GM19043 (cell line): ENCODE measurements at regions not wholly inside any gene's neighbourhood (a gene's known extent, or its start where the extent isn't known, plus 50 kb on each side); places are given as distances from the start of the nearest gene placed in this dataset.
"Not testable (repeated sequence)": the region's sequence is repeated elsewhere in the genome, so short reads cannot be mapped to it uniquely, and the experiment has no call there.

Experiments
- ATAC-seq: cut with Tn5 transposase; IDR thresholded peaks from one replicate; pipeline ENCODE4 v1.9.1; 2021; ENCODE audit warnings: low read depth; ENCODE audit not compliant: unreplicated experiment

- no peak for ATAC-seq
Observed at GRCh38 chr7:84746353-84746752, 440.5 kb downstream of the SEMA3D start.

- no peak for ATAC-seq
Observed at GRCh38 chr7:84744385-84744784, 442.5 kb downstream of the SEMA3D start.

GRCh38 chr7:84738583-84739150, 448.2 kb downstream of the SEMA3D start:
- ATAC-seq = no peak

- no peak for ATAC-seq
Observed at GRCh38 chr7:84735677-84736076, 451.2 kb downstream of the SEMA3D start.

DNA sequence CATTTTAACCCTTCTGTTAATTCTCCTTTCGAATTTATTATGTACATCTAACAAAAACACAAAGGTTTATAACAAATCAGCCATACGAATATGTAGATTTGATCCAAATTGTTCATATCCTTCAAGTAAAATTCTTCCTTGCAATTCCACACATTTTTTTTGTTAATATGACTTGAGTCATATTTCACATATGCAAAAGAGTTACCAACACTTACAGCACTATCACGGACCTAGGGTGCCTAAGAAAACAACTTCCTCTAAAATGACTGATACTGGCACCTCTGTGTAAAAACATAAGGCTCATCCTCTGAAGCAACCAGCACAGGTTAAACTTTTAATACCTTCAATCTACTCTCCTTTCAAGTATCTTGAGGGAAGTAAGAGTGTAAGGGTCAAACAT, 451.8 kb downstream of the SEMA3D start:
- no peak for ATAC-seq

GRCh38 chr7:84733976-84734375, 452.9 kb downstream of the SEMA3D start:
- ATAC-seq = not testable (repeated sequence)

DNA sequence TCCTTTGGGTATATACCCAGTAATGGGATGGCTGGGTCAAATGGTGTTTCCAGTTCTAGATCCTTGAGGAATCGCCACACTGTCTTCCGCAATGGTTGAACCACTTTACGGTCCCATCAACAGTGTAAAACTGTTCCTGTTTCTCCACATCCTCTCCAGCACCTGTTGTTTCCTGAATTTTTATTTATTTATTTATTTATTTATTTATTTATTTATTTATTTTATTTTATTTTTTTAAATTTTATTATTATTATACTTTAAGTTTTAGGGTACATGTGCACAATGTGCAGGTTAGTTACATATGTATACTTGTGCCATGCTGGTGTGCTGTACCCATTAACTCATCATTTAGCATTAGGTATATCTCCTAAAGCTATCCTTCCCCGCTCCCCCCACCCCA, 456.0 kb downstream of the SEMA3D start:
- not testable (repeated sequence) for ATAC-seq

GRCh38 chr7:84729284-84729683, 457.6 kb downstream of the SEMA3D start:
- ATAC-seq = no peak

DNA sequence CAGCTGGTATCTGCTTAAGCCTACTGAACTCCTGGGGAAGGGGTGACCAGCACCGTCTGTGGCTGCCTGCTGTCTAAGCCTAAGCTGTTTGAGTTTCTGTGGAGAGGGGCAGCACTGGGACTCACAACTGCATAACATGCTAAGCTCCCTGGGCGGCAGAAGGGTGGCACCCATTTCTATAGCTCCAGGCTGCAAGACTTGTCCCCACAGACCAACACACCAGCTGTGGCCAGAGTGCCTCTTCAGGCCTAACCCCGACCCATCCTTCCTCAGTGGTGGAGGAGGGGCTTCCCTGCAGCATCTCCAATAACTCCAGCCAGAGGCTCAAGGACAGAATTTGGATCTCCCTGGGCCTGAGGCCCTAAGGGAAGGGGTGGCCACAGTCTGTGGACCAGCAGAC, 464.1 kb downstream of the SEMA3D start:
- no peak for ATAC-seq

DNA sequence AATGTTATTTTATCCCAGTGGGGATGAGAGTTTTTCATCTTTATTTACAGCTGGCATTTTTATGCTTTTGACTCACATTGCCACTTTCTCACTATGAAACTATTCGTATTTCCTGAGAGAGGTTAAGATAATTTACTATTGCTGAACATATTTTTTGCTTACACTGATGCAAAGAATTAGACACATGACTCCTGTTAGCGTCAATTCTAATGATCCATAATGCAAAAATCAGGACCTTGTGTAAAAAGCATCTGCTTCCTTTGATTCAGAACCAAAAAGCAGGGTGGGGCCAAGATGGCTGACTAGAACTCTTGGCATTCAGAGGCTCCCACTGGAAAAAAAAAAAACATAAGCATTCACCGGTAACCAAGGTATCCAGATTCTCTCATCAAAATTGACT, 464.8 kb downstream of the SEMA3D start:
- ATAC-seq = no peak

DNA sequence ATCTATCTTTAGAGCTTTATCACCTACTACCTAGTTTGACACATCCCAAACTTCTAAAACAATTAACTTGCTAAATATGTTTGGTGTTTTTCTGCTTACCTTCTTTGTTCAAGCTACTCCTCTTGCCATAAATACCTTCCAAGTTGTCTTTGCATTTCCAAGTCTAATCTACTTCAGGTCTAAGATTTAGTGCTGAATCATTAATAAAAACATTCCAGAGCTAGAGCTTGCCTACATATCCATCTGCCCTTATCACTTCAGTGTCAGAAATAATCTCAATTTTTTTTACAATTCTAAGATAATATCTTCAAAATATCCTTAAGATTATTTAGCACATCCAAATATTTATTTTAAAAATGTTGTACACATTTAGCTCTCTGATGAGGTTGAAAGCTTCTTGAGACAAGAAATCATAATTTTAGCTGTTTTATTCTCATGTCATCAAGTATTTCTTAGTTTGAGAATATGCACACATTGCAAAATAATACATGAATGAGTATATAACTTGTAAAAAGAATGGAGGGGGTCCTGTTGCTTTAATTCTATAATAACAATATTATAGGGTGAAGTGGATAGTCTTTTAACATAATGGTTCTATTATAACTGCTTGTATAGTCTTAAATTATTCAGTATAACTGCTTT, 466.3 kb downstream of the SEMA3D start:
- ATAC-seq = no peak

DNA sequence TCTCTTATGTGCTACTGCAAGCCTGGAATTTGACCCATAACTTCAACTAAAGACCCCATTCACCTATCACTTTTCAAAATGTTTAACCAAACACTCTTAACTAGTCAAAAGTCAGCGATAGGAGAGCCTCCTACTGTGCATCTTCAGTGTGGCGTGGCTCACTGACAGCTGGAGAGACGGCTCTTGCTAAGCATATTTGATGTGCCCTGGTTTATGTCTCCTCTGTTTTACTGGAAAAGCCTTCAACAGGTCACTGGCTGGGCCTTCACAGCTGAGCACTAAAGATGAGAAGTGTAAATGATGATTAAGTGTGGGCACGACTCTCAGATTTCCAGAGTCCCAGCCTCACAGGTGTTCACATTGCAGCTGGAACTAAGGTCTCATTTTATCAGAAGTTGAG, 472.1 kb downstream of the SEMA3D start:
- ATAC-seq = no peak

DNA sequence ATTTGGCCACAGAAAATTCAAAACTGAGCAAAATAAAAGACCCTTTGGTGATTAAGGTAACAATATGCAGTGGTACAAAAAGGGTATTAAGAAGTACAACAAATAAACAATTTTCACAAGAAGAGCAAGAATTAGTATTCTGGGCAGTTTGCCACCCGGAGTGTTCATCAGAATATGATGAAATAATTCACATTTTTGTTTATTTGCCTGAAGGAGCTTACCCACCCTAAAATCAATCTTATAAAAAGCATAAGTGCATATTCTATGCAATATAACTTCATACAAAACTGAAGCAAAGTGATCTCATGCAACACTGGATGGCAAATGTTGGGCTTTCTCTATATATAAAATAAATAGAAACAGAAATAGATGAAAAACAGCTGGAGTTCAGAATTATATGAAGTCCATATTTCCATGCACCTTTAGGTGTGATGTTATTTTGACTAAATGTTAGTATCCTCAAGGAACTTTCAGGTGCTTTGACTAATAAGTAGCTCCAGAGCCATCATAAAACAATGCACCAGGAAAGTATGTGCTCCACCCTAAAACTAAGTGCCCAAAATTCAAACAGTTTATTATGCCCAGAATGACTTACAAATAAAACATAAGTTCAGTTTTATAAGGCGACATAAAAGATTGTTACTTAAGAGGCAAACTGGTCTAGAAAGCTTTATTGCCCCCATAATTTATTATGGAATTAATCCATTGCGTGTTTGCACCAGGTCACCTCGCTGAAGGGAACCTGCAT, 474.3 kb downstream of the SEMA3D start:
- no peak for ATAC-seq

GRCh38 chr7:84710538-84710937, 476.3 kb downstream of the SEMA3D start:
- ATAC-seq = not testable (repeated sequence)

GRCh38 chr7:84705706-84706105, 481.1 kb downstream of the SEMA3D start:
- ATAC-seq = no peak

DNA sequence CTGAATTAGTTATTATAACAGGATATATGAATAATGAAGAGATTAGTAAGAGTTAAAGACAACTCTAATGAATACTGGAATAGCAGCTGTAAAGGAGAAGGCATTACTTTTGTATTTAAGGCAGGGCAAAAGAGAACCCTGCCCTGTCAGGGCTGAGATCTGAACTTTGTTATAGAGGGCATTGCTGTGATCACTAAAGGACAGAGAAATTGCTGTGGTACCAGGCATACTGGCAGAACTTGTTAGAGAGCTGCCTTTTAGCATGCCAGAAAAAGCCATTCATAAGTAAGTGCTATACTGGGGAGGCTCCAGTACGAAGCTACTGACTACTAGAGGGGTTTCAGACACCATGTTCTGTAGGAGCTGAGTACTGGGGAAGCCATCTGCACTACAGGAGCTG, 481.8 kb downstream of the SEMA3D start:
- ATAC-seq = no peak

- ATAC-seq = no peak
Observed at GRCh38 chr7:84704380-84704779, 482.5 kb downstream of the SEMA3D start.

- no peak for ATAC-seq
Observed at GRCh38 chr7:84701524-84702306, 485.1 kb downstream of the SEMA3D start.

GRCh38 chr7:84700563-84701370, 486.1 kb downstream of the SEMA3D start:
- no peak for ATAC-seq

- no peak for ATAC-seq
Observed at GRCh38 chr7:84697506-84697905, 489.4 kb downstream of the SEMA3D start.
